ENCODE measurements at regions not wholly inside any gene's neighbourhood (a gene's known extent, or its start where the extent isn't known, plus 50 kb on each side); places are given as distances from the start of the nearest gene placed in this dataset.

DNA sequence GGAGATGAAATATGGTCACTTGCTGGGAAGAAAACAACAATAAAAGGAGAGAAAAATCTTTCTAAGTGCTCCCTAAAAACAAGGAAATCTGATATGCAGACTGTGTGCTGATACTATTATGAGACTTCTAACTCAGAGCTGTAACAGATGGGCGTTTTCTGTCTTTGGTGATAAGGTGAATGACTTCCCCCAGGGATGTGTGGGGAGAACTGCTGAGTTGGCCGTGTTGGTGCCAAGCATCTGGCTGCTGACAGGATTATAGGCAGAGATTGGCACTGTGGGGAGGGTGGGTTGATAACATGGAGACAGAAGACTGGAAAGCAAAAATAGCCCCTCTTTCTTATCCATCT is 438.5 kb upstream of the PLXNA2 start:
- no peaks in the 10 kb centered on the region for H3K36me3 ChIP-seq
- H3K9me3 ChIP-seq (replicated peaks) = no peaks in the 10 kb centered on the region
- H3K4me3 ChIP-seq = no peak overlapping the region
- H3K27me3 ChIP-seq (replicated peaks) = no peaks in the 10 kb centered on the region
- H3K27ac ChIP-seq = no peak overlapping the region
- DNase-seq (ENCODE audit: low read depth in 1 of 2, low spot score in 2 of 2) = no peak
- H3K4me1 ChIP-seq (replicated peaks) = no peaks in the 10 kb centered on the region

DNA sequence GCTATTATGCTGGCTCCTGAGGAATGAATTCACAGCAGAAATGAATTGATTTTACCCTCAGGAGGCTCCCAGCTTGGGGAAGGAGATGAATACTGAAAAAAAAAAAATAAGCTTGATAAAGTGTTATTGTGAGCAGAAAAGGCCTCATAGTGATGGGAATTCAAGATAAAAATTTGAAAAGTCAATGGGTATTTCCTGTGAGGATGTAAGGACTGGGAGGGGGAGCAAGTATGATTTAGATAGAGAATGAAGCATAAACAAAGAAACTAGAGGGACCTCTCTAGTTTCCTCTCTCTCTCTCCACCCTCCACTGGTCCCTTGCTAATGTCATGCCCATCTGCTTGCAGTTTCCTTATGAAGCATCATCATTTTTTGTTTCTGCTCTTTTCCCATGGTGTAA is 439.0 kb upstream of the PLXNA2 start:
- no peak for DNase-seq (ENCODE audit: low read depth in 1 of 2, low spot score in 2 of 2)
- Histone ChIP-seq H3K27ac (no peak overlapping the region), H3K36me3 (no peaks in the 10 kb centered on the region), H3K4me1 (replicated peaks) (no peaks in the 10 kb centered on the region), H3K27me3 (replicated peaks) (0 out of 2 replicates have a peak, but pooled peaks cover 2% of the 10 kb centered on the region), H3K9me3 (replicated peaks) (no peaks in the 10 kb centered on the region), H3K4me3 (no peak overlapping the region)

DNA sequence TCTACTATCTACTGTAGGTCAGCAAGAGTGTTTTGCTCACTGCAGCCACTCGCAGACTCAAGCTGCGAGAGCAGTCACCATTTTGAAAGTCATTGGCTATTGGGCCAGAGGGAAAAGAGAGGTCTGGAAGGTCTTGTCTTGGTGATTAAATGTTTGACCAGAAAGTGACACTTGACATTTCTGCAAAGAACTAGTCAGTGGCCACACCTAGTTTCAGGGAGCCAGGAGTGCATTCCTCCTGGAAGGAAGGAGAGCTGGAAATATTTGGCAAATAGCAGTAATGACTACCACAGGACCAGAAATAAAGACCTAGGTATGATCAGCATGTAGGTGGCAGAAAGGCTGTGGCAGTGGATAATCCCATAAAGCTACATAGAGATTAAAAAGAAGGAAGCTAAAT is 440.0 kb upstream of the PLXNA2 start:
- DNase-seq (ENCODE audit: low read depth in 1 of 2, low spot score in 2 of 2) = no peak
- H3K4me3 ChIP-seq = no peak overlapping the region
- no peaks in the 10 kb centered on the region for H3K36me3 ChIP-seq
- H3K9me3 ChIP-seq (replicated peaks) = no peaks in the 10 kb centered on the region
- H3K27ac ChIP-seq = no peak overlapping the region
- 0 out of 2 replicates have a peak, but pooled peaks cover 6% of the 10 kb centered on the region for H3K27me3 ChIP-seq (replicated peaks)
- H3K4me1 ChIP-seq (replicated peaks) = no peaks in the 10 kb centered on the region

DNA sequence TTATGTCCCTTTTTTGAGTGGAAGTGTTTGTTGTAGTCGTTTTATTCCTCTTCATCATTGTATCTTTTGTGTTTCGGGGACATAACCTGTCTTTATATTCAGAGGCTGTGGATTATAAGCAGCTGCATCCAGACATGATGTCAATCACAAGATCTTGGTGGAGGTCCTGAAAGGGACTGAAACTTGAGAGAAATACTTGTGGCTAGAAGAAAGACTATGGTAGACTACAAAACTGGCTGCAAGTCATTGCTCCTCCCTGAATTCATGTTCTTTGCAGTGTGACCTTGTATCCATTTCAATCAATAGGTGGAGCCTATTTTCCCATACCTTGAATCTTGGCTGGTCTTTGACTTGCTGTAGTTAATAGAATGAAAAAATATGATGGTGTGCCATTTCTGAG is 442.4 kb upstream of the PLXNA2 start:
- Histone ChIP-seq H3K36me3 (no peaks in the 10 kb centered on the region), H3K9me3 (replicated peaks) (no peaks in the 10 kb centered on the region), H3K27ac (no peak overlapping the region), H3K27me3 (replicated peaks) (0 out of 2 replicates have a peak, but pooled peaks cover 6% of the 10 kb centered on the region), H3K4me3 (no peak overlapping the region), H3K4me1 (replicated peaks) (no peaks in the 10 kb centered on the region)
- no peak for DNase-seq (ENCODE audit: low read depth in 1 of 2, low spot score in 2 of 2)

DNA sequence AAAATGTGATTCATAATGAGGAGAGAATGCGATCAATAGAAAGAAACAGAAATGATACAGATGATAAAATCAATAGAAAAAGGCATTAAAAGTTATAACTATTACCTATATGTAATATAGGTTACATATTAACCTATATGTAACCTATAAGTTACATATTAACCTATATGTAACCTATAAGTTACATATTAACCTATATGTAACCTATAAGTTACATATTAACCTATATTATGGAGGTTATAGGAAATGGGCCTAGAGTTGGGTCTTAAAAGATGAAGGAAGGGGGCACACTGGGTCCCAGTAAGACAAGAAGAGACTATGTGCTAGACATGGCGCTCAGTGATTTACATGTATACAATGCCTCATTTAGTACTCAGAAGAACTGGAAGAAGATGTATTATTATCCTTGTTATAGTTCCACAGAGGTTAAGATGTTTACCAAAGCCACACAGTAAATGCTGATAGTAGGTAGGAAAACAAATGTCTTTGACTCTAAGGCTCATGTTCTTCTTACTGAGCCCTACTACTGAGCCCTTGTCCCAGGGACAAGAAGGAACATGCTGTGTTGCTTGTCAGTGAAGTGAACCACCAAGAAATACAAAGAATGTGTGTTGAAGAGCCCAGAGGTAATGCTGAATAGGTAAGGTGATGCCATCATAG is 444.6 kb upstream of the PLXNA2 start:
- Histone ChIP-seq H3K4me3 (no peak overlapping the region), H3K9me3 (replicated peaks) (no peaks in the 10 kb centered on the region), H3K27ac (no peak overlapping the region), H3K27me3 (replicated peaks) (0 out of 2 replicates have a peak, but pooled peaks cover 6% of the 10 kb centered on the region), H3K36me3 (no peaks in the 10 kb centered on the region), H3K4me1 (replicated peaks) (no peaks in the 10 kb centered on the region)
- no peak for DNase-seq (ENCODE audit: low read depth in 1 of 2, low spot score in 2 of 2)

DNA sequence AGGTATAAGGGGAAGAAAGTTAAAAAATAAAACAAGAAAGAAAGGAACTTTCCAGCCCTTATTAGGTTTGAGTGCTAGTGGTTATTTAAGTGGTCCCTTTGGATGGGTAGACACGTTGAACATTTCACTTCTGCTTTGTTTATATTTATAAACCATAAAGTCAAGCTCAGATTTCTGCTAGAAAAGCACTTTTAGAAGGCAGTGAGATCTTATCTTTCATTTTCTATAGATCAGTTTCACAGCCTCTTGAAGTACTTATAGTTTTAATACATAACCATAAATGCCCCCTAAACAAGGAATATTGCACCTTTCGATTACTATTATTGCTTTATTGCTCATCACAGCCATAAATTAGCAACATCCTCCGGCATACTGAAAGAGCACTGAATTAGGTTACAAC is 446.8 kb upstream of the PLXNA2 start:
- Histone ChIP-seq H3K36me3 (no peaks in the 10 kb centered on the region), H3K27me3 (replicated peaks) (0 out of 2 replicates have a peak, but pooled peaks cover 6% of the 10 kb centered on the region), H3K27ac (no peak overlapping the region), H3K4me1 (replicated peaks) (no peaks in the 10 kb centered on the region), H3K4me3 (no peak overlapping the region), H3K9me3 (replicated peaks) (no peaks in the 10 kb centered on the region)
- no peak for DNase-seq (ENCODE audit: low read depth in 1 of 2, low spot score in 2 of 2)

DNA sequence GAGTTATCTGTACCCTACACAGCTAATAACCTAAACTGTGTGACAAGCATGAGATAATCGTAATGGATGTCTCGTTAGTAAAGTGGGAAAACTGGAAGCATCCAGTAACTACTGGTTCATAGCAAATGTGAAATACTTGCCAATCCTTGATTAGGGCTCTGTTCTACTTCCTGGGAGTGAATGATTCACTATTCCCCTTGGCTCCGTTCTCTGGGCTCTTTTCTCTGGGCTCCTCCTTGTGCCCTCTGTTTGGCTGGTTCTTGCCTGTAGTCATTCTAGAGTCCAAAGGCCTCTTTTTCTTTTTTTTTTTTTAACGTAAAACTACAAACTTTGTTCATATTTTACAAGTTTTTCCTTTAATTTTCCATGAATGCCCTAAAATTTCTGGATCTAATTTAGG is 465.8 kb upstream of the PLXNA2 start:
- H3K36me3 ChIP-seq = no peaks in the 10 kb centered on the region
- H3K27ac ChIP-seq = no peak overlapping the region
- H3K4me3 ChIP-seq = no peak overlapping the region
- DNase-seq (ENCODE audit: low read depth in 1 of 2, low spot score in 2 of 2) = no peak
- no peaks in the 10 kb centered on the region for H3K4me1 ChIP-seq (replicated peaks)
- H3K27me3 ChIP-seq (replicated peaks) = no peaks in the 10 kb centered on the region
- H3K9me3 ChIP-seq (replicated peaks) = no peaks in the 10 kb centered on the region

DNA sequence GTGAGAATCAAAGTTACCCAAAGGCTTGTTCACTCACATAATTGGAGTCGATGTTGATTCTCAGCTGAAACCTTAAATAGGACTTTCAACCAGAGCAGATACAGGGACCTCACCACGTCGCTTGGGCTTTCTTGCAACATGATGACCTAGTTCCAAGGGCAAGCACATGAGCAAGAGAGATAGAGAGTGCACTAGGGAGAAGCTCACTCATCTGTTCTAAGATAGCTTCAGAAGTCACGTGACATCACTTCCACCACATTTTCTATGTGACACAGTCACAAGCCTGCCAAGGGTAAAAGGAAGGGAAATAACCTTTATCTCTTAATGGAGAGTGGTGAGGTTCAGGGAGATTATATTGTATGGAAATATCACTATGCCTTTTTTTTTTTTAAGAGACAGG is 470.1 kb upstream of the PLXNA2 start:
- Histone ChIP-seq H3K4me1 (replicated peaks) (no peaks in the 10 kb centered on the region), H3K9me3 (replicated peaks) (no peaks in the 10 kb centered on the region), H3K36me3 (no peaks in the 10 kb centered on the region), H3K27me3 (replicated peaks) (no peaks in the 10 kb centered on the region), H3K27ac (no peak overlapping the region), H3K4me3 (no peak overlapping the region)
- DNase-seq (ENCODE audit: low read depth in 1 of 2, low spot score in 2 of 2) = no peak

DNA sequence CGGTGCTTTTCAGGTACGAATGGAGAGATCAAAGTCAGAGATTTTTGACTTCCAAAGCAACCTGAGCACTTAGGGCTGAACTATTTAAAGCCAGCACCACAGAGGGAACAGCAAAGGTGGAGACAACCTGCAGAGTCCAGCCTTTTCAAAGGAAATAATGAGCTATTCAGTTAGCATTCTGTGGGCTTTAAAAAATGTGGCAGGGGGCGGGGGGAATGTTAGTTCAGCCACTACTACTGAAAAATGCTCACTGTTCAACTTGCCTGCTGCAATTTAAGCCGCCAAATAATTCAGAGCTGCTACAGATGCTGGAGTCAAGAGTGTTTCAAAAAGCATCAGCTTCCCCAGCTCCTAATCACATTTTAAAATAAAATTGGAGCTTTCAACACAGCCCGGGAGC is 473.3 kb upstream of the PLXNA2 start:
- H3K9me3 ChIP-seq (replicated peaks) = no peaks in the 10 kb centered on the region; the same call in 1 of the 2 replicates
- H3K36me3 ChIP-seq = no peaks in the 10 kb centered on the region
- no peak for DNase-seq (ENCODE audit: low read depth in 1 of 2, low spot score in 2 of 2)
- no peak overlapping the region for H3K27ac ChIP-seq
- no peaks in the 10 kb centered on the region for H3K4me1 ChIP-seq (replicated peaks)
- H3K27me3 ChIP-seq (replicated peaks) = no peaks in the 10 kb centered on the region
- no peak overlapping the region for H3K4me3 ChIP-seq

DNA sequence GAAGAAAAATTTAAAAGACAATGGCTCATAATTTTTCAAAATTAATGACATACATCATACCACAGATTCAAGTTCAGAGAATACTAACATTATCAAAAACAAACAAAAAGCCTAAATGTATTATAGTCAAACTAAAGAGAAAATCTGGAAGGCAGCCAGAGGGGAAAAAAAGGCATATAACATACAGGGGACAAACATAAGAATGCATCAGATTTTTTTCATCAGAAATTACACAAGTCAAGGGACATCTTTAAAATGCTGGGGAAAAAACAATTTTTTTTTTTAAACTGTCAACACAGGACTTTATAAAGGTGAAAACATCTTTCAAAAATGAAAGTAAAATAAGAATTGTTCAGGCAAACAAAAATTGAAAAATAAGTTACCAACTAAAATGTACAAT is 478.4 kb upstream of the PLXNA2 start:
- Histone ChIP-seq H3K27me3 (replicated peaks) (no peaks in the 10 kb centered on the region), H3K27ac (no peak overlapping the region), H3K9me3 (replicated peaks) (no peaks in the 10 kb centered on the region; the same call in 1 of the 2 replicates), H3K4me1 (replicated peaks) (no peaks in the 10 kb centered on the region), H3K4me3 (no peak overlapping the region), H3K36me3 (no peaks in the 10 kb centered on the region)
- DNase-seq (ENCODE audit: low read depth in 1 of 2, low spot score in 2 of 2) = no peak

DNA sequence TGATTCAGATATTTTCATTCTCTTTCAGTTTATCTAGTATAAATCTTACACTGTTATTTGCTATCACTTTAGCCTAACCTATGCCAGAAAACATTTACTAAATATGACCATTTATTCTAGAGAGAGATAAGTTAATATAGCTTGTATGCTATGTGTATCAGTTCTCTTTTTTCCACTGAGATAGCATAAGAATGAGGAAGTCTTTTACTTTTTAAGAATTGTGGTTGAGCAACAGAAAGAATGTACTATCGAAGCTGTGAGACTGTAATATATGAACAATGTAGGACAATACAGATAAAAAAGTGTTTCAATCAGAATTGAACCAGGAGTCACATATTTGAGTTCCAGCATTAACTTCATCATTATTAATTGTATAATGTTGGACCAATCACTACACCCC is 479.9 kb upstream of the PLXNA2 start:
- H3K4me1 ChIP-seq (replicated peaks) = no peaks in the 10 kb centered on the region
- H3K36me3 ChIP-seq = no peaks in the 10 kb centered on the region
- no peak for DNase-seq (ENCODE audit: low read depth in 1 of 2, low spot score in 2 of 2)
- no peaks in the 10 kb centered on the region; the same call in 1 of the 2 replicates for H3K9me3 ChIP-seq (replicated peaks)
- no peaks in the 10 kb centered on the region for H3K27me3 ChIP-seq (replicated peaks)
- no peak overlapping the region for H3K4me3 ChIP-seq
- H3K27ac ChIP-seq = no peak overlapping the region

DNA sequence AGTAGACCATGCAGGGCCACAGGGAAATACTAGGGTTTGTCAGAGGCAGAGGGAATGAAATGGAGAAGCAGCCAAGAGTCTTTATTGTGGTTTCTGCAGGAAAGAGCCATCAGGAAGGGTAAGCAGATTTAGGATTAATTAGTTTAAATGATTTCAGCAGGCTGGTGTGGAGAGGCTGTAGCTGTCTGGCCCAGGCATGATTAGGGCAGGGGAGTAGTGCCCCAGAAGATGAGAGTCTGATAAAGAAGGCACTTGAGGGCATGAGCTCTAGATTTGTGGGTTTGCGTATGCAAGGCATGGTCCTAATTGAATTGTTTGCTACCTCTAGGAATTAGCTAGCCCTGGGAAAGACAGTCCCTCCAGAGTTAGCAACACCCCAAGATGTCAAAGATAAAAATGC is 484.6 kb upstream of the PLXNA2 start:
- Histone ChIP-seq H3K4me3 (no peak overlapping the region), H3K36me3 (no peaks in the 10 kb centered on the region), H3K4me1 (replicated peaks) (no peaks in the 10 kb centered on the region), H3K9me3 (replicated peaks) (no peaks in the 10 kb centered on the region), H3K27me3 (replicated peaks) (no peaks in the 10 kb centered on the region), H3K27ac (no peak overlapping the region)
- no peak for DNase-seq (ENCODE audit: low read depth in 1 of 2, low spot score in 2 of 2)

DNA sequence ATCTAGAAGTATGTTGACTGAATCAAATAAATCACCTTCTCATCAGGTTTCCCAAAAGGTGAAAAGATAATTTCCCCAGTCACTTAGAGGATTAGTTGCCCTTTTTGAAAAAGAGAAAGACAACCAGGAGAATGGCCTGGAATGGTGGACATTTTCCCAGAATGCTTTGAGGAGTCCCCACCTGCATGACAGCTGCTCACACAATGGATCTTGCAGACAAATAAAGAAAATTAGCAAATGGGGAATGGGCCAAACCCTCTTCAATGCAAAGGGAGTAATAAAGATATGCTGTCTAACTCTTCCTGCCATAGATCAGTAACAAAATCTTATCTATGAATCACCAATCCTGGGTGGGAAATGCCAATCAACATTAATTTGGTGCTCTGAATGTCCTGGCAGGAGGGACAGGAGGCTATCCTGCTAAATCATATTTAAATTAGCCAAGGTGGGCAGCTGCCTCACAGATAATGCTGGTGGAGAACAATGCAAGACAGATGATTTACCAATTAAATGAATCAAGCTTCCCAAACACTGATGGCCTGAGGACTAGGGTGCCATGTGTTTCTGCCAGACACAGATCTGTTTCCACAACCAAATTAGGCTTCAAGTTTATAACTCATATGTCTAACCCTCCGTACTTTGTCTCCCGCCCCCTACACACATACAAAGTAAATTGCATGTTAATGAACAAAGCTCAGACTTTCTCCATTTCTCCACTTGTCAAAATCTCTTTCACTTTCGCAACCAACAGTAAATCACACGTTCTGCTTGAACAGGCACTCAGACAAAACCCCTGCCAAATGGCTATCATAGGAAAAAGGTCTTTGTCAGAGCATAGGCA is 488.0 kb upstream of the PLXNA2 start:
- no peaks in the 10 kb centered on the region for H3K9me3 ChIP-seq (replicated peaks)
- no peaks in the 10 kb centered on the region for H3K4me1 ChIP-seq (replicated peaks)
- no peaks in the 10 kb centered on the region for H3K27me3 ChIP-seq (replicated peaks)
- DNase-seq (ENCODE audit: low read depth in 1 of 2, low spot score in 2 of 2) = no peak
- H3K4me3 ChIP-seq = no peak overlapping the region
- no peaks in the 10 kb centered on the region for H3K36me3 ChIP-seq
- no peak overlapping the region for H3K27ac ChIP-seq

DNA sequence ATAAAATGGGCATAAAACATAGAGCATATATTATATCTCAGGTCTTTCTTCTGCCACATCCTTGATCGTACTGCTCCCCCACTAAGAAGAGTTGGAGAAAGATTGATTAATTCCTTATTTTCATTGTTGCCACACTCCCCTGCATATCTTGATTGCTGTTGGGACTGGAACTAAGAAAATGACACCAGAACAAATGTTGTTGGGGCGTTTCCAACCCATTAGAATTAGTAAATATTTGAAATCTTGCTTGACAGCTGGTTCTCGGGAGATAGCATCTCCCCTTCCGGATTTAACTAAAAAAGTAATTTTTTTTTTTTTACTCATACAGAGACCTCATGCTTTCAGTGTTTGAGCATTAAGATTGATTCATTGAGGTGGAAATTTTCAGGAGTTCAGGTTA is 493.0 kb upstream of the PLXNA2 start:
- Histone ChIP-seq H3K9me3 (replicated peaks) (no peaks in the 10 kb centered on the region), H3K27ac (no peak overlapping the region), H3K27me3 (replicated peaks) (no peaks in the 10 kb centered on the region), H3K4me3 (no peak overlapping the region), H3K4me1 (replicated peaks) (no peaks in the 10 kb centered on the region), H3K36me3 (no peaks in the 10 kb centered on the region)
- DNase-seq (ENCODE audit: low read depth in 1 of 2, low spot score in 2 of 2) = no peak

Data from SJSA1 (cell line).